ENCODE measurements at regions not wholly inside any gene's neighbourhood (a gene's known extent, or its start where the extent isn't known, plus 50 kb on each side); places are given as distances from the start of the nearest gene placed in this dataset.
A peak's percentile ranks its signal among the peaks of the same experiment; 100 is the strongest.

- no peak overlapping the region for H3K4me3 ChIP-seq (ENCODE audit: low read length)
- DNase-seq (ENCODE audit: low read depth), result no peak
- no peak for TF ChIP-seq CTCF (IDR thresholded peaks at IDR 0.05; ENCODE audit: insufficient read depth, low read depth, low read length, missing control alignments)
These were observed 73.0 kb upstream of the NFKB1 start for GRCh38 chr4:102428122-102428521.

GRCh38 chr4:102429553-102429952 lies 71.6 kb upstream of the NFKB1 start:
- H3K4me3 ChIP-seq (ENCODE audit: low read length), result no peak overlapping the region
- DNase-seq (ENCODE audit: low read depth), result peak; percentile 98
- no peak for TF ChIP-seq CTCF (IDR thresholded peaks at IDR 0.05; ENCODE audit: insufficient read depth, low read depth, low read length, missing control alignments)

- no peak for TF ChIP-seq CTCF (IDR thresholded peaks at IDR 0.05; ENCODE audit: insufficient read depth, low read depth, low read length, missing control alignments)
- DNase-seq (ENCODE audit: low read depth), result peak; percentile 21
- H3K4me3 ChIP-seq (ENCODE audit: low read length), result peak overlapping the region; percentile 50
These were observed 70.7 kb upstream of the NFKB1 start for GRCh38 chr4:102430461-102430910.

GRCh38 chr4:102431608-102431961 lies 69.6 kb upstream of the NFKB1 start:
- no peak for TF ChIP-seq CTCF (IDR thresholded peaks at IDR 0.05; ENCODE audit: insufficient read depth, low read depth, low read length, missing control alignments)
- peak overlapping the region; percentile 50 for H3K4me3 ChIP-seq (ENCODE audit: low read length)
- DNase-seq (ENCODE audit: low read depth), result no peak

GRCh38 chr4:102437111-102437510 lies 64.0 kb upstream of the NFKB1 start:
- TF ChIP-seq CTCF (IDR thresholded peaks at IDR 0.05; ENCODE audit: insufficient read depth, low read depth, low read length, missing control alignments), result no peak
- no peak for DNase-seq (ENCODE audit: low read depth)

GRCh38 chr4:102438396-102439235 lies 62.5 kb upstream of the NFKB1 start:
- no peak for TF ChIP-seq CTCF (IDR thresholded peaks at IDR 0.05; ENCODE audit: insufficient read depth, low read depth, low read length, missing control alignments)
- DNase-seq (ENCODE audit: low read depth), result peak; percentile 54
- no peak overlapping the region for H3K4me3 ChIP-seq (ENCODE audit: low read length)

More at GRCh38 chr4:102437111-102437510, 64.0 kb upstream of the NFKB1 start:
- no peak overlapping the region for H3K4me3 ChIP-seq (ENCODE audit: low read length)

- peak; percentile 94 for DNase-seq (ENCODE audit: low read depth)
- TF ChIP-seq CTCF (IDR thresholded peaks at IDR 0.05; ENCODE audit: insufficient read depth, low read depth, low read length, missing control alignments), result no peak
- H3K4me3 ChIP-seq (ENCODE audit: low read length), result no peak overlapping the region
These were observed 61.9 kb upstream of the NFKB1 start for GRCh38 chr4:102439236-102439614.
